Keratinocyte (primary cell): ENCODE measurements at regions not wholly inside any gene's neighbourhood (a gene's known extent, or its start where the extent isn't known, plus 50 kb on each side); places are given as distances from the start of the nearest gene placed in this dataset.

ENCODE experiments used
- DNase-seq: peaks from one replicate; pipeline ENCODE4 v3.0.0-alpha.2; 2011; ENCODE audit warnings: low read depth, missing footprints, low spot score
- FAIRE-seq: peaks from 2 replicates; lab custom pipeline; 2011; peaks lifted over from hg19 to GRCh38; lab: Jason Lieb, UNC
- H2AFZ ChIP-seq: 2 replicates; pipeline ENCODE4 v1.6.0; 2012; ENCODE audit warnings: low read length, control low read depth, inconsistent platforms; ENCODE audit not compliant: control insufficient read depth
- H3K27ac ChIP-seq: 2 replicates; pipeline ENCODE4 v1.5.1; 2011; ENCODE audit warnings: low read length; ENCODE audit not compliant: control insufficient read depth, insufficient read depth
- H3K27me3 ChIP-seq: 3 replicates; pipeline ENCODE4 v1.6.0; 2011; ENCODE audit warnings: low read length; ENCODE audit not compliant: control insufficient read depth, insufficient read depth; ENCODE audit errors: extremely low read depth
- H3K36me3 ChIP-seq, 2 experiments: 2 replicates in 1 of 2; 3 replicates in 1 of 2; pipeline ENCODE4 v1.5.1; 2011; ENCODE audit warnings: low read length in 2 of 2, mild to moderate bottlenecking in 1 of 2; ENCODE audit not compliant: control insufficient read depth in 2 of 2, insufficient read depth in 2 of 2; ENCODE audit errors: extremely low read depth in 1 of 2
- H3K4me1 ChIP-seq: 3 replicates; pipeline ENCODE4 v1.5.1; 2011; ENCODE audit warnings: low read length; ENCODE audit not compliant: control insufficient read depth, insufficient read depth; ENCODE audit errors: extremely low read depth
- H3K4me2 ChIP-seq: 3 replicates; pipeline ENCODE4 v1.6.0; 2011; ENCODE audit warnings: low read depth, low read length; ENCODE audit not compliant: control insufficient read depth, insufficient read depth; ENCODE audit errors: extremely low read depth
- H3K4me3 ChIP-seq, 3 experiments: fragments of 200-600 bp in 1 of 3; sonication (generic) in 1 of 3; 2 replicates in 2 of 3; 3 replicates in 1 of 3; pipeline ENCODE4 v1.5.1; 2011 to 2016; ENCODE audit warnings: low read length in 3 of 3, mild to moderate bottlenecking in 3 of 3, control low read depth in 2 of 3, inconsistent platforms in 1 of 3, low read depth in 1 of 3, mixed read lengths in 1 of 3, mixed run types in 1 of 3, moderate library complexity in 1 of 3; ENCODE audit not compliant: control insufficient read depth in 2 of 3, insufficient read depth in 2 of 3; ENCODE audit errors: extremely low read depth in 1 of 3
- H3K79me2 ChIP-seq: 2 replicates; pipeline ENCODE4 v1.6.0; 2012; ENCODE audit warnings: low read length; ENCODE audit not compliant: control insufficient read depth, insufficient read depth
- H3K9ac ChIP-seq: 3 replicates; pipeline ENCODE4 v1.6.0; 2011; ENCODE audit warnings: low read length; ENCODE audit not compliant: control insufficient read depth, insufficient read depth; ENCODE audit errors: extremely low read depth
- H3K9me1 ChIP-seq: 3 replicates; pipeline ENCODE4 v1.6.0; 2011; ENCODE audit warnings: low read length; ENCODE audit not compliant: control insufficient read depth, insufficient read depth; ENCODE audit errors: extremely low read depth
- H3K9me3 ChIP-seq: 2 replicates; pipeline ENCODE4 v1.5.1; 2012; ENCODE audit warnings: low read depth, low read length; ENCODE audit not compliant: control insufficient read depth
- H4K20me1 ChIP-seq: 3 replicates; pipeline ENCODE4 v1.6.0; 2011; ENCODE audit warnings: low read length; ENCODE audit not compliant: control insufficient read depth, insufficient read depth; ENCODE audit errors: extremely low read depth
- EZH2 ChIP-seq: IDR thresholded peaks from one replicate; pipeline ENCODE4 v1.6.1; 2012; ENCODE audit warnings: inconsistent platforms, mild to moderate bottlenecking, low read length, moderate library complexity
- dilution Hi-C: fragments of 300-500 bp; cut with MboI; formaldehyde crosslinking; loops from one replicate; pipeline ENCODE4 v1.7.0; 2020; ENCODE audit warnings: low sequenced_read_pairs; ENCODE audit not compliant: extremely low pct_ligation_motif_present
- TF ChIP-seq, protein P1 (sequence below), 3 experiments: IDR thresholded peaks in 1 of 3; conservative IDR thresholded peaks in 1 of 3; optimal IDR thresholded peaks in 1 of 3; 2 replicates in 2 of 3; 3 replicates in 1 of 3; pipeline versions ENCODE3 to v1.5.1; 2011; ENCODE audit warnings: low read length in 3 of 3, mild to moderate bottlenecking in 3 of 3, moderate library complexity in 2 of 3, control low read depth in 1 of 3, inconsistent platforms in 1 of 3; ENCODE audit not compliant: insufficient read depth in 2 of 3; ENCODE audit errors: extremely low read depth in 1 of 3

DNA sequence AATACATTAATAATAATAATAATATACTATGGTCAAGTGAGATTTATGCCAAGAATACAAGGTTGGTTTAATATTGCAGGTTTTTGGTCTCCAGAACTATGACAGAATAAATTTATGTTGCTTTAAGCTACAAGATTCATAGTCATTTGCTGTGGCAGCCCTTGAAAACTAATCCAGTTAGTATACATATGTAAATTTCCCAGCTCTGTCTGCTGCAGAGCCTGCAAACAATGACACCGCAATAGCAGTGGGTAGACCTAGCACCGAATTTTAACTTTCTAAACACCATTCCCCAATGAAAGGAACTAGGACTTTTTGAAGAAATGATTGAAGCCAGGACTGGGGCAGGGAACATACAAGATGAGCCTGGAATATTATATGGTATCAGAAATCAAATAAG is 647.7 kb upstream of the NRSN1 start:
- no peak overlapping the region for H3K27ac ChIP-seq
- DNase-seq (no peak), FAIRE-seq (no peak)
- H2AFZ ChIP-seq: no peak overlapping the region
- H3K4me1 ChIP-seq: no peaks in the 10 kb centered on the region
- no peaks in the 10 kb centered on the region for H3K9me3 ChIP-seq
- H3K9me1 ChIP-seq: no peaks in the 10 kb centered on the region
- no peaks in the 10 kb centered on the region for H3K36me3 ChIP-seq
- H3K4me2 ChIP-seq: no peak overlapping the region
- no peak overlapping the region for H3K4me3 ChIP-seq
- H3K9ac ChIP-seq: no peak overlapping the region
- H4K20me1 ChIP-seq: no peaks in the 10 kb centered on the region
- H3K79me2 ChIP-seq: no peaks in the 10 kb centered on the region
- no peaks in the 10 kb centered on the region for H3K27me3 ChIP-seq
- dilution Hi-C loops: no loop called here
- TF ChIP-seq, protein P1, sequence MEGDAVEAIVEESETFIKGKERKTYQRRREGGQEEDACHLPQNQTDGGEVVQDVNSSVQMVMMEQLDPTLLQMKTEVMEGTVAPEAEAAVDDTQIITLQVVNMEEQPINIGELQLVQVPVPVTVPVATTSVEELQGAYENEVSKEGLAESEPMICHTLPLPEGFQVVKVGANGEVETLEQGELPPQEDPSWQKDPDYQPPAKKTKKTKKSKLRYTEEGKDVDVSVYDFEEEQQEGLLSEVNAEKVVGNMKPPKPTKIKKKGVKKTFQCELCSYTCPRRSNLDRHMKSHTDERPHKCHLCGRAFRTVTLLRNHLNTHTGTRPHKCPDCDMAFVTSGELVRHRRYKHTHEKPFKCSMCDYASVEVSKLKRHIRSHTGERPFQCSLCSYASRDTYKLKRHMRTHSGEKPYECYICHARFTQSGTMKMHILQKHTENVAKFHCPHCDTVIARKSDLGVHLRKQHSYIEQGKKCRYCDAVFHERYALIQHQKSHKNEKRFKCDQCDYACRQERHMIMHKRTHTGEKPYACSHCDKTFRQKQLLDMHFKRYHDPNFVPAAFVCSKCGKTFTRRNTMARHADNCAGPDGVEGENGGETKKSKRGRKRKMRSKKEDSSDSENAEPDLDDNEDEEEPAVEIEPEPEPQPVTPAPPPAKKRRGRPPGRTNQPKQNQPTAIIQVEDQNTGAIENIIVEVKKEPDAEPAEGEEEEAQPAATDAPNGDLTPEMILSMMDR (optimal IDR thresholded peaks at IDR 0.05 in 1 of 3, IDR thresholded peaks at IDR 0.05 in 1 of 3, conservative IDR thresholded peaks at IDR 0.05 in 1 of 3; ENCODE audit: extremely low read depth in 1 of 3, insufficient read depth in 2 of 3, low read length in 3 of 3): no peak
- TF ChIP-seq EZH2: no peak

DNA sequence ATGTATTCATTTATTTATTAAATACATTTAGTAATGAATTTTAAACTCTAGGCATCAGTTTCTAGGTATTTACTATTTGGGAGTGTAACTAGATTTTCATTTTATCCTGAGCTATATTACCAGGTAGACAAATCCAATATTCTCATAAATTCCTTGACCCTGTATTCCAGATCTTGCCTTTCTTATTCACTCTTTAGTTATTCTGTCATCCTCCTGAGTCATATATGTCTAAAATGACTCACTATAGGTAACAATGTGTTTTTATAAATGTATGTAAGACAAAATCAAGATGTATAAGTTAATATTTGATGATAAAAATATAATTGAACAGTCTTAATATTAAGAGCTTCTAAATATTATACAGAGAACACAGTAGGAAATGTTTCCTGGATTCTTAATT is 642.1 kb upstream of the NRSN1 start:
- Histone ChIP-seq H3K79me2 (no peaks in the 10 kb centered on the region), H3K36me3 (no peaks in the 10 kb centered on the region), H3K9ac (no peak overlapping the region), H3K27ac (no peak overlapping the region), H3K27me3 (no peaks in the 10 kb centered on the region), H3K4me3 (no peak overlapping the region), H3K9me3 (no peaks in the 10 kb centered on the region), H3K9me1 (no peaks in the 10 kb centered on the region), H3K4me1 (no peaks in the 10 kb centered on the region), H4K20me1 (no peaks in the 10 kb centered on the region), H3K4me2 (no peak overlapping the region), H2AFZ (no peak overlapping the region)
- dilution Hi-C loops: no loop called here
- TF ChIP-seq, protein P1 (optimal IDR thresholded peaks at IDR 0.05 in 1 of 3, IDR thresholded peaks at IDR 0.05 in 1 of 3, conservative IDR thresholded peaks at IDR 0.05 in 1 of 3; ENCODE audit: extremely low read depth in 1 of 3, insufficient read depth in 2 of 3, low read length in 3 of 3): no peak
- no peak for TF ChIP-seq EZH2
- no peak for DNase-seq
- FAIRE-seq: no peak
